HEK293T (cell line): ENCODE measurements at regions not wholly inside any gene's neighbourhood (a gene's known extent, or its start where the extent isn't known, plus 50 kb on each side); places are given as distances from the start of the nearest gene placed in this dataset.
"Not testable (repeated sequence)": the region's sequence is repeated elsewhere in the genome, so short reads cannot be mapped to it uniquely, and the experiment has no call there.

Source experiments
- ARNT ChIP-seq: fragments of 450-650 bp; IDR thresholded peaks from 2 replicates; pipeline ENCODE4 v1.6.1; 2017; ENCODE audit warnings: mild to moderate bottlenecking
- BHLHE40 ChIP-seq: fragments of 450-650 bp; IDR thresholded peaks from 2 replicates; pipeline ENCODE4 v1.6.1; 2016; ENCODE audit warnings: mild to moderate bottlenecking, moderate library complexity, borderline replicate concordance
- FOXK2 ChIP-seq: fragments of 450-650 bp; IDR thresholded peaks from 2 replicates; pipeline ENCODE4 v1.6.1; 2016; ENCODE audit warnings: mild to moderate bottlenecking
- FOXM1 ChIP-seq: fragments of 450-650 bp; IDR thresholded peaks from 2 replicates; pipeline ENCODE4 v1.6.1; 2017; ENCODE audit warnings: mild to moderate bottlenecking, borderline replicate concordance
- HDGF ChIP-seq: fragments of 450-650 bp; IDR thresholded peaks from 2 replicates; pipeline ENCODE4 v1.6.1; 2017; ENCODE audit warnings: antibody characterized with exemption, borderline replicate concordance
- L3MBTL2 ChIP-seq: fragments of 450-650 bp; conservative IDR thresholded peaks from 2 replicates; pipeline ENCODE4 v1.6.1; 2016; ENCODE audit warnings: mild to moderate bottlenecking
- LEF1 ChIP-seq: fragments of 450-650 bp; IDR thresholded peaks from 2 replicates; pipeline ENCODE4 v1.6.1; 2017; ENCODE audit warnings: mild to moderate bottlenecking, borderline replicate concordance
- NFRKB ChIP-seq: fragments of 450-650 bp; IDR thresholded peaks from 2 replicates; pipeline ENCODE4 v1.6.1; 2016; ENCODE audit warnings: mild to moderate bottlenecking, moderate library complexity
- SP1 ChIP-seq: fragments of 450-650 bp; IDR thresholded peaks from 2 replicates; pipeline ENCODE4 v1.6.1; 2017
- SUZ12 ChIP-seq: fragments of 450-650 bp; IDR thresholded peaks from 2 replicates; pipeline ENCODE4 v1.6.1; 2016; ENCODE audit warnings: mild to moderate bottlenecking
- TARDBP ChIP-seq: fragments of 450-650 bp; IDR thresholded peaks from 2 replicates; pipeline ENCODE4 v1.6.1; 2016
- ZNF384 ChIP-seq: fragments of 450-650 bp; IDR thresholded peaks from 2 replicates; pipeline ENCODE4 v1.6.1; 2016
- TF ChIP-seq, protein P1 (sequence below): fragments of 450-650 bp; IDR thresholded peaks from 2 replicates; pipeline ENCODE4 v1.6.1; 2016

DNA sequence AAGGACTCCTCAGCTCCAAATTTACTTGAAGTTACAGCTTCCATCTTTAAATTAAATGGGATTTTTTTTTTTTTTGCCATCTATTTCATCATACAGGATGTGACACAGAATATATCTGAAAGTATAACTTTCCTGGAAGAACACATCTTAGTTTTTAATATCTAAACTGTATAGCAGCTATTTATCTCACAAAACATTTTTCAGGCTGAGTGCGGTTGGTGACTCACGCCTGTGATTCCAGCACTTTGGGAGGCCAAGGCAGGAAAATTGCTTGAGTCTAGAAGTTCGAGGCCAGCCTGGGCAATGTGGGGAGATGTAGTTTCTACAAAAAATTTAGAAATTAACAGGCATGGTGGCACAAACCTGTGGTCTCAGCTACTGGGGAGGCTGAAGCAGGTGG is 142.3 kb upstream of the KCNJ18 start:
- not testable (repeated sequence) for TF ChIP-seq NFRKB, BHLHE40, ARNT, ZNF384, FOXM1, SUZ12, TARDBP, SP1, HDGF, LEF1, L3MBTL2, FOXK2
- TF ChIP-seq, protein P1, sequence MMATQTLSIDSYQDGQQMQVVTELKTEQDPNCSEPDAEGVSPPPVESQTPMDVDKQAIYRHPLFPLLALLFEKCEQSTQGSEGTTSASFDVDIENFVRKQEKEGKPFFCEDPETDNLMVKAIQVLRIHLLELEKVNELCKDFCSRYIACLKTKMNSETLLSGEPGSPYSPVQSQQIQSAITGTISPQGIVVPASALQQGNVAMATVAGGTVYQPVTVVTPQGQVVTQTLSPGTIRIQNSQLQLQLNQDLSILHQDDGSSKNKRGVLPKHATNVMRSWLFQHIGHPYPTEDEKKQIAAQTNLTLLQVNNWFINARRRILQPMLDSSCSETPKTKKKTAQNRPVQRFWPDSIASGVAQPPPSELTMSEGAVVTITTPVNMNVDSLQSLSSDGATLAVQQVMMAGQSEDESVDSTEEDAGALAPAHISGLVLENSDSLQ, result not testable (repeated sequence)
